Endothelial cell (in vitro differentiated cells): ENCODE measurements at regions not wholly inside any gene's neighbourhood (a gene's known extent, or its start where the extent isn't known, plus 50 kb on each side); places are given as distances from the start of the nearest gene placed in this dataset.

Source experiments
- DNase-seq: peaks from one replicate; pipeline ENCODE4 v3.0.0; 2021; ENCODE audit warnings: low spot score
- H3K27ac Mint-ChIP-seq: one replicate; pipeline ENCODE4 v1.8.0; 2021; ENCODE audit warnings: mixed read lengths, inconsistent platforms; ENCODE audit not compliant: unreplicated experiment
- H3K27me3 Mint-ChIP-seq: one replicate; pipeline ENCODE4 v1.8.0; 2021; ENCODE audit warnings: mild to moderate bottlenecking, moderate library complexity, mixed read lengths, inconsistent platforms; ENCODE audit not compliant: unreplicated experiment
- H3K36me3 Mint-ChIP-seq: one replicate; pipeline ENCODE4 v1.8.0; 2021; ENCODE audit warnings: mild to moderate bottlenecking, low read depth, mixed read lengths, inconsistent platforms; ENCODE audit not compliant: unreplicated experiment
- H3K4me1 Mint-ChIP-seq: one replicate; pipeline ENCODE4 v1.8.0; 2021; ENCODE audit warnings: mild to moderate bottlenecking, mixed read lengths, inconsistent platforms; ENCODE audit not compliant: unreplicated experiment
- H3K4me3 Mint-ChIP-seq: one replicate; pipeline ENCODE4 v1.8.0; 2021; ENCODE audit warnings: mild to moderate bottlenecking, mixed read lengths, inconsistent platforms; ENCODE audit not compliant: unreplicated experiment
- H3K9me3 Mint-ChIP-seq: one replicate; pipeline ENCODE4 v1.8.0; 2021; ENCODE audit warnings: mixed read lengths, inconsistent platforms; ENCODE audit not compliant: unreplicated experiment
- CTCF ChIP-seq: fragments of 200-600 bp; sonication (generic); IDR thresholded peaks from one replicate; pipeline ENCODE4 v1.5.0; 2021; ENCODE audit warnings: antibody characterized with exemption; ENCODE audit not compliant: unreplicated experiment

- no peak overlapping the region for H3K27ac Mint-ChIP-seq
- H3K9me3 Mint-ChIP-seq = no peaks in the 10 kb centered on the region
- peaks cover 2% of the 10 kb centered on the region for H3K27me3 Mint-ChIP-seq
- TF ChIP-seq CTCF = no peak
- H3K4me3 Mint-ChIP-seq = no peak overlapping the region
- H3K4me1 Mint-ChIP-seq = peaks cover 4% of the 10 kb centered on the region
- no peaks in the 10 kb centered on the region for H3K36me3 Mint-ChIP-seq
- DNase-seq = no peak
Measured at GRCh38 chr21:28226563-28226962, 766.1 kb downstream of the LTN1 start.

DNA sequence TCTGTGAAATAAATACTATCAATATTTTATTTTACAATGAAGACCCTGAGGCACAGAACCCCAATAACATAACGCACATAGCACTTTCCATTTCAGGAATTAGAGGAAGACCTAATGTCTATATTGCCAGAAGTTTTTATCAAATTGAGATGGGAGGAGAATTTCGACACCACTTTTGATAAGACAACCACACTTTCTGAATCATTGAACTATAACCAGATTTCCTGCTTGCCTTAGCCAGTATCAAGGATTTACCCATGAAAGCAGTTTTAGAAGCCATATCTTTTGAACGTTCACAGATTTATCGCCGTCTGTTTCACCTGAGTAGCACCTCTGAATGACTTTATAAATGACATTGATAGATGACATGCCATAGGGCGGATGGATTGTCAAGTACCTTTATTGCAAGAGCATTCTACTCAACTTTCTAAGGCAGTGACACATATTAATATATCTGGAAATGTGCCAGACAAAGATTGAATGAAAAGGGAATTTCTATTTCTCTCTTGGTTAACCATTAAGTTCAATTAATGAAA lies 768.4 kb downstream of the LTN1 start:
- H3K36me3 Mint-ChIP-seq = no peaks in the 10 kb centered on the region
- no peak for TF ChIP-seq CTCF

GRCh38 chr21:28221984-28222383 lies 770.7 kb downstream of the LTN1 start:
- peaks cover 4% of the 10 kb centered on the region for H3K27me3 Mint-ChIP-seq
- no peaks in the 10 kb centered on the region for H3K4me1 Mint-ChIP-seq
- H3K36me3 Mint-ChIP-seq = no peaks in the 10 kb centered on the region
- no peak overlapping the region for H3K27ac Mint-ChIP-seq
- TF ChIP-seq CTCF = no peak
- DNase-seq = no peak
- H3K4me3 Mint-ChIP-seq = no peak overlapping the region
- no peaks in the 10 kb centered on the region for H3K9me3 Mint-ChIP-seq

More for the DNA sequence above, 768.4 kb downstream of the LTN1 start:
- DNase-seq = no peak
- H3K9me3 Mint-ChIP-seq = no peaks in the 10 kb centered on the region
- no peaks in the 10 kb centered on the region for H3K4me1 Mint-ChIP-seq
- H3K27me3 Mint-ChIP-seq = peaks cover 2% of the 10 kb centered on the region
- no peak overlapping the region for H3K27ac Mint-ChIP-seq
- no peak overlapping the region for H3K4me3 Mint-ChIP-seq

GRCh38 chr21:28220680-28221079 lies 772.0 kb downstream of the LTN1 start:
- no peak for TF ChIP-seq CTCF
- H3K27me3 Mint-ChIP-seq = peaks cover 3% of the 10 kb centered on the region
- H3K9me3 Mint-ChIP-seq = no peaks in the 10 kb centered on the region
- no peaks in the 10 kb centered on the region for H3K36me3 Mint-ChIP-seq
- H3K4me3 Mint-ChIP-seq = no peak overlapping the region
- no peaks in the 10 kb centered on the region for H3K4me1 Mint-ChIP-seq
- H3K27ac Mint-ChIP-seq = no peak overlapping the region
- DNase-seq = no peak

GRCh38 chr21:28216976-28217523 lies 775.6 kb downstream of the LTN1 start:
- no peak for DNase-seq
- Mint-ChIP-seq H3K4me1 (no peaks in the 10 kb centered on the region), H3K4me3 (no peak overlapping the region), H3K27ac (no peak overlapping the region), H3K9me3 (no peaks in the 10 kb centered on the region), H3K36me3 (no peaks in the 10 kb centered on the region), H3K27me3 (peaks cover 3% of the 10 kb centered on the region)
- no peak for TF ChIP-seq CTCF
